CD8-positive, alpha-beta memory T cell (primary cell): ENCODE measurements at regions not wholly inside any gene's neighbourhood (a gene's known extent, or its start where the extent isn't known, plus 50 kb on each side); places are given as distances from the start of the nearest gene placed in this dataset.

Experiments
- CTCF ChIA-PET: fragments of 350-600 bp; sonication (Branson Sonifier 250); formaldehyde crosslinking; loops from one replicate; lab custom pipeline; 2021; ENCODE audit warnings: antibody characterized with exemption; lab: Charles Lee
- POLR2A ChIA-PET: fragments of 350-600 bp; sonication (Branson Sonifier 250); formaldehyde crosslinking; loops from one replicate; lab custom pipeline; 2021; ENCODE audit warnings: antibody characterized with exemption; lab: Charles Lee
- DNase-seq, 5 donors: peaks; one replicate each; pipeline versions ENCODE4 v3.0.0 to v3.0.0-alpha.2; 2020 to 2022; ENCODE audit warnings: mixed read lengths in 1 of 5
- H3K27ac ChIP-seq: one replicate; pipeline ENCODE4 v1.7.0; 2013; ENCODE audit warnings: low read depth, mild to moderate bottlenecking, low read length, moderate library complexity
- H3K27me3 ChIP-seq: 2 replicates; pipeline ENCODE4 v1.7.0; 2013; ENCODE audit warnings: low read length, mild to moderate bottlenecking; ENCODE audit not compliant: insufficient read depth, poor library complexity, severe bottlenecking
- H3K36me3 ChIP-seq: 2 replicates; pipeline ENCODE4 v1.7.0; 2013; ENCODE audit warnings: mild to moderate bottlenecking, low read length, moderate library complexity; ENCODE audit not compliant: insufficient read depth
- H3K4me1 ChIP-seq: 2 replicates; pipeline ENCODE4 v1.7.0; 2013; ENCODE audit warnings: mild to moderate bottlenecking, low read length, moderate library complexity; ENCODE audit not compliant: insufficient read depth
- H3K4me3 ChIP-seq: 2 replicates; pipeline ENCODE4 v1.7.0; 2013; ENCODE audit warnings: mild to moderate bottlenecking, low read length
- H3K9me3 ChIP-seq: 2 replicates; pipeline ENCODE4 v1.7.0; 2013; ENCODE audit warnings: mild to moderate bottlenecking, low read length
- H3K27ac Mint-ChIP-seq, 8 donors: one replicate each; pipeline ENCODE4 v1.8.0; 2020 to 2021; ENCODE audit warnings: mixed read lengths in 8 of 8, mild to moderate bottlenecking in 6 of 8, inconsistent platforms in 3 of 8, moderate library complexity in 3 of 8
- H3K27me3 Mint-ChIP-seq, 2 donors: one replicate each; pipeline ENCODE4 v1.8.0; 2020 to 2021; ENCODE audit warnings: mixed read lengths in 2 of 2, mild to moderate bottlenecking in 1 of 2, moderate library complexity in 1 of 2
- H3K36me3 Mint-ChIP-seq, 3 donors: one replicate each; pipeline ENCODE4 v1.8.0; 2020 to 2021; ENCODE audit warnings: mixed read lengths in 3 of 3, inconsistent platforms in 1 of 3, mild to moderate bottlenecking in 1 of 3
- H3K4me1 Mint-ChIP-seq, 3 donors: one replicate each; pipeline ENCODE4 v1.8.0; 2020 to 2021; ENCODE audit warnings: mixed read lengths in 3 of 3, inconsistent platforms in 1 of 3, mild to moderate bottlenecking in 1 of 3
- H3K4me3 Mint-ChIP-seq, 7 donors: one replicate each; pipeline ENCODE4 v1.8.0; 2020 to 2021; ENCODE audit warnings: mixed read lengths in 7 of 7, mild to moderate bottlenecking in 6 of 7, moderate library complexity in 4 of 7, inconsistent platforms in 2 of 7
- H3K9me3 Mint-ChIP-seq, 5 donors: one replicate each; pipeline ENCODE4 v1.8.0; 2020 to 2022; ENCODE audit warnings: mixed read lengths in 5 of 5, mild to moderate bottlenecking in 3 of 5, moderate library complexity in 2 of 5, inconsistent platforms in 1 of 5

DNA sequence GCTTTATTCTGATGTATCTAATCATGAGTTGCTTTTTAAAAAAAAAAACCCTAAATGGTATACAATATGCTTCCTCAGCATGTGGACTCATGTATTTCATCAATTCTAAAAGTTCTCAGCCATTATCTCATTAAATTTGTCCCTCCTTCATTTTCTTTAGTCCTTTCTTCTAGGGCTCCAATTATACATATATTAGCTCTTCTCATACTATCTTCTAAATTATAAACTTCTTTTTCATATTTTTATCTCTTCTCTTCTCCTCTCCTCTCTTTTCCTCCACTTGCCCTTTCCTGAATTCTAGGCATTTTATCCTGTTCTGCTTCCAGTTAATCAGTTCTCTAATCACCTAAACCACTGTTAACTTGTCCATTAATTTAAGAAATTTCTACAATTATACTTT is 55.0 kb upstream of the IL33 start:
- Mint-ChIP-seq H3K4me1 (no peaks in the 10 kb centered on the region), H3K4me3 (no peak overlapping the region), H3K36me3 (no peaks in the 10 kb centered on the region), H3K27me3 (peaks cover 6 to 15% of the 10 kb centered on the region in 2 donors), H3K27ac (no peak overlapping the region), H3K9me3 (peaks cover 17 to 28% (median 22%) of the 10 kb centered on the region in 5 donors)
- Histone ChIP-seq H3K27ac (no peak overlapping the region), H3K4me3 (no peak overlapping the region), H3K4me1 (no peaks in the 10 kb centered on the region), H3K9me3 (no peaks in the 10 kb centered on the region), H3K36me3 (no peaks in the 10 kb centered on the region), H3K27me3 (no peaks in the 10 kb centered on the region)
- DNase-seq = no peak
- CTCF ChIA-PET = no interaction called here
- POLR2A ChIA-PET = no interaction called here

DNA sequence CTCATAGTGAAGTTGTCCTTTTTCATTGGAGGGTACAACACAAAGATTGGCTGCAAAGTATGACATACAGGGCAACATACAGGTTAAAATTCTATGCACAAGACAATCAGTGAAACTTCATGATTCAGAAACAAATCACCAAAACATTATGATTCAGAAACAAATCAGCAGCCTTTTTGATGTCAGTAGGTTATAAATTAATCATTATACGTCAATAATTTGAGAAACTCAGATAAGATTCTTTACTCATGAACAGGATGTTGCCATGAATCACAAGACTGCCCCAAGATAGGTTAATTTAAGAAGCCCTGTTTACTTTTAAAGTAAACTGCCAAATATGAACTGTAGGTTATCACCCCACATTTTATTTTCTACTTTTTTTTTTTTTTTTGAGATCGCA is 62.2 kb upstream of the IL33 start:
- Histone ChIP-seq H3K4me3 (no peak overlapping the region), H3K9me3 (no peaks in the 10 kb centered on the region), H3K36me3 (no peaks in the 10 kb centered on the region), H3K27ac (no peak overlapping the region), H3K27me3 (no peaks in the 10 kb centered on the region), H3K4me1 (no peaks in the 10 kb centered on the region)
- H3K36me3 Mint-ChIP-seq = no peaks in the 10 kb centered on the region
- CTCF ChIA-PET = no interaction called here
- no peak for DNase-seq
- H3K9me3 Mint-ChIP-seq = peaks cover 0 to 2% (median 2%) of the 10 kb centered on the region in 5 donors
- no peak overlapping the region for H3K4me3 Mint-ChIP-seq
- no peak overlapping the region for H3K27ac Mint-ChIP-seq
- no peaks in the 10 kb centered on the region for H3K4me1 Mint-ChIP-seq
- peaks cover 6 to 38% of the 10 kb centered on the region in 2 donors for H3K27me3 Mint-ChIP-seq
- POLR2A ChIA-PET = no interaction called here

DNA sequence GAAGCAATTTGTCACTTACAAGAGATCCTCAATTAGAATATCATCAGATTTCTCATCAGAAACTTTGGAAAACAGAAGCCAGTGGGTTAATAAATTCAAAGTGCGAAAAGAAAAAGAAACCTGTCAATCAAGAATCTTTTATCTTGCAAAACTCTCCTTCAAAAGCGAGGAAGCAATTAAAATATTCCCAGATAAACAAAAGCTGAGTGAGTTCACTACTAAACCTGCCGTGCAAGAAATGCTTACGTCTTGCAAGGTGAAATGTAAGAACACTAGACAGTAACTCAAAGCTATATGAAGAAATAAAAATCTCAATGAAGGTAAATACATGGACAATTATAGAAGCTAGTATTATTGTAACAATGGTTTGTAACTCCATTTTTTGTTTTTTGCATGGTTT is 62.8 kb upstream of the IL33 start:
- no peak for DNase-seq
- Histone ChIP-seq H3K27ac (no peak overlapping the region), H3K27me3 (no peaks in the 10 kb centered on the region), H3K36me3 (no peaks in the 10 kb centered on the region), H3K9me3 (no peaks in the 10 kb centered on the region), H3K4me1 (no peaks in the 10 kb centered on the region), H3K4me3 (no peak overlapping the region)
- ChIA-PET POLR2A (no interaction called here), CTCF (no interaction called here)
- peaks cover 0 to 2% (median 0%) of the 10 kb centered on the region in 5 donors for H3K9me3 Mint-ChIP-seq
- no peak overlapping the region for H3K27ac Mint-ChIP-seq
- H3K4me1 Mint-ChIP-seq = no peaks in the 10 kb centered on the region
- H3K36me3 Mint-ChIP-seq = no peaks in the 10 kb centered on the region
- H3K27me3 Mint-ChIP-seq = peaks cover 6 to 38% of the 10 kb centered on the region in 2 donors
- H3K4me3 Mint-ChIP-seq = no peak overlapping the region

DNA sequence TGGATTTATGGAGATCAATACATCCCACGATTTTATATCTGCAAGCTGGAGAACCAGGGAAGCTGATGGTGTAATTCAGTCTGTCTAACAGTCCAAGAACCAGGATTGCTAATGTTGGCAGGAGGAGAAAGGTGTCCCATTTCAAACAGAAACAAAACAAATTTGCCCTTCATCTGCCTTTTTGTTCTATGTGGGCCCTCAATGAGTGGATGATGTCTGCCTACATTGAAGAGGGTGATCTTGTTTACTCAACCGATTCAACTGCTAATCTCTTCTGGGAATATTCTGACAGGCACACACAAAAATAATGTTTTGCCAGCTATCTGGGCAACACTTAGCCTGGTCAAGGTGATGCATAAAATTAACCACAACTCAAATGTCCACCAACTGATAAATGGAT is 65.1 kb upstream of the IL33 start:
- ChIA-PET CTCF (no interaction called here), POLR2A (no interaction called here)
- Mint-ChIP-seq H3K4me3 (no peak overlapping the region), H3K27ac (no peak overlapping the region), H3K27me3 (peaks cover 2 to 34% of the 10 kb centered on the region in 2 donors), H3K9me3 (no peaks in the 10 kb centered on the region), H3K36me3 (no peaks in the 10 kb centered on the region), H3K4me1 (no peaks in the 10 kb centered on the region)
- Histone ChIP-seq H3K9me3 (no peaks in the 10 kb centered on the region), H3K4me3 (no peak overlapping the region), H3K4me1 (no peaks in the 10 kb centered on the region), H3K27me3 (no peaks in the 10 kb centered on the region), H3K36me3 (no peaks in the 10 kb centered on the region), H3K27ac (no peak overlapping the region)
- no peak for DNase-seq

DNA sequence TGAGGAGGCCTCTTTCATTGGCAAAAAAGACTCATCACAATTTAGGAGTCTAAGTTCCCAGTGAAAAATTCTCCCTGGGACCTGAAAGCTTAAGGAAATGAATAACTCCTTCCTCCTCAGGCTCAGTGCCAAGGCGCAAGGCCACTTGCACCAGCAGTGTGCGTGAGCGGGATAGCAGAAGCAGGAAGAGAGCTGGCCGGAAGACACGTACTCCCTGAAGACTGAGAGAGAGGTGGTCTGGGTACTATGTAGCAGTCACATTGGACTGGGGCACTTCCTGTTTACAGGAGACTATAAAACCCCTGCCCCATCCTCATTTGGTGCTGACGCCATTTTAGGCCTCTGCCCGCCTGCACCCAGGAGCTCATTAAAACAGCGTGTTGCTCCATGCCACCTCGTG is 66.3 kb upstream of the IL33 start:
- Histone ChIP-seq H3K27me3 (no peaks in the 10 kb centered on the region), H3K4me1 (no peaks in the 10 kb centered on the region), H3K36me3 (no peaks in the 10 kb centered on the region), H3K27ac (no peak overlapping the region), H3K4me3 (no peak overlapping the region), H3K9me3 (no peaks in the 10 kb centered on the region)
- Mint-ChIP-seq H3K4me1 (no peaks in the 10 kb centered on the region), H3K4me3 (no peak overlapping the region), H3K27ac (no peak overlapping the region), H3K9me3 (no peaks in the 10 kb centered on the region), H3K36me3 (no peaks in the 10 kb centered on the region), H3K27me3 (peaks cover 0 to 34% of the 10 kb centered on the region in 2 donors)
- no peak for DNase-seq
- POLR2A ChIA-PET = no interaction called here
- CTCF ChIA-PET = no interaction called here

DNA sequence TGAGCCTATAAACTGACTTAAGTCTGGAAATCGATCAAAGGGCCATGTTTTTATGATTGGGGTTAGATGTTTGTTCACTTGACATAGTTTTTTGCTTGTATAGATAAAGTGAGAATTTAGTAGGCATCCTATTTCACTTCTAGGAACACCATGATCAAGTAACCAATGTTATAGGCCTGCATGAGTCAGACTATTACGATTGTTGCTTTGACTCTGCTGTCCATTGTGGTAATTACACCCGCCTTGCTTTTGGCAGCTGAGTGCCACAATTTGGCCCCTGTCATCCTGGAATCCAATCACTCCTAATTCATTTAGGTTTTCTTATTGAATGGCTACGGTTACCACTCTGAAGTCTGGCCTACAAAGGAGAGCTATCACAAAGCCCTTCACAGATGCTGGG is 67.8 kb upstream of the IL33 start:
- H3K9me3 Mint-ChIP-seq = peaks cover 0 to 2% (median 0%) of the 10 kb centered on the region in 5 donors

DNA sequence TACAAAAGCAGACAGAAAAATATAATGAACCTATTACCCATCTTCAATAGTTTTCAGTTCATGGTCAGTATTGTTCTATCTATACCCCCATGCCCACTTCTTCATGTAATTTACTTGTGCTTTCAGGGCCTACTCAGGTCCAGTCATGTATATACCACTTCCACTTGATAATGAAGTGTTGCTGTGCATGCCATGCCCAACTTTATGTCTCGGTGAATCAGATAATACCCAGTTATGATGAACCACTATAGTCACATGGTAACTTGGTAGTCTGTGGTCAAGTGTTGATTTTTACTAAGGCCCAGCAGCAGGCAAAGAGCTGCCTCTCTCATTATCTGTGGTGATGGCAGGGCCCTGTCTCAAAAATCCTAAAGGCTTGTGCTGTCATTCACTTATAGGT is 70.7 kb upstream of the IL33 start:
- Mint-ChIP-seq H3K27me3 (peaks cover 0 to 3% of the 10 kb centered on the region in 2 donors), H3K4me3 (no peak overlapping the region), H3K36me3 (no peaks in the 10 kb centered on the region), H3K4me1 (no peaks in the 10 kb centered on the region), H3K27ac (no peak overlapping the region), H3K9me3 (peaks cover 0 to 5% (median 0%) of the 10 kb centered on the region in 5 donors)
- Histone ChIP-seq H3K27ac (no peak overlapping the region), H3K4me1 (no peaks in the 10 kb centered on the region), H3K36me3 (no peaks in the 10 kb centered on the region), H3K27me3 (no peaks in the 10 kb centered on the region), H3K4me3 (no peak overlapping the region), H3K9me3 (no peaks in the 10 kb centered on the region)
- ChIA-PET POLR2A (no interaction called here), CTCF (no interaction called here)
- DNase-seq = no peak

More for the DNA sequence above, 67.8 kb upstream of the IL33 start:
- Histone ChIP-seq H3K27me3 (no peaks in the 10 kb centered on the region), H3K27ac (no peak overlapping the region), H3K4me3 (no peak overlapping the region), H3K36me3 (no peaks in the 10 kb centered on the region), H3K9me3 (no peaks in the 10 kb centered on the region), H3K4me1 (no peaks in the 10 kb centered on the region)
- no peaks in the 10 kb centered on the region for H3K4me1 Mint-ChIP-seq
- no peaks in the 10 kb centered on the region for H3K36me3 Mint-ChIP-seq
- no peak overlapping the region for H3K4me3 Mint-ChIP-seq
- ChIA-PET POLR2A (no interaction called here), CTCF (no interaction called here)
- no peak overlapping the region for H3K27ac Mint-ChIP-seq
- peaks cover 0 to 26% of the 10 kb centered on the region in 2 donors for H3K27me3 Mint-ChIP-seq
- no peak for DNase-seq

DNA sequence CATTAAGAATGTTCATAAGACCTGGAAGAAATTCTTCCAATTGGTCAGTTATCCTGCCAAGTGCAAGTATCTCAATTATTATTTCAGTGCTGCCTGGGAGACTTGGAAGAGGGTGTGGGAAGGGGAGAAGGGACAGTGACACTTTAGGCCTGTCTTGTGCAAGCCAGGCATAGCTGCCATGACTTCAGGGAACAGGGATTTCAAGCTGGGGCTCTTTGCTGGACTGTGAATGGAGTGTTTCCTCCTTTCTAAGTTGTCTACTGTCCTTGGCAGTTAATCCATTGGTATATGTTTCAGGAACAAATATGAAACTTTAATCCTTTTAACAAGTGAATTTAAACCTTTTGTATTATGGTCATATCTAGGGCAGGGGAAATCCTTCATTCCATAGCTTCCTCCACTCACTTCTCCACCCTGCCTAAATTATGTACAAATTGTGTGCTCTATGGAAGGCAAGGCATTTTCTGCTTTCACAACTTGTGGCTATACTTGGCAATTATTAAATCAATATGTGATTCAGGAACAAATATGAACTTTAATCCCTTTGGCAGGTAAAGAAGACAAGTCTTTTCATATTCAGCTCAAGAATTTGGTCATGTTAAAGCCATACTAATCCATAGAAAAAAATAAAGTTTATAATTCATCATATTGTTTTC is 72.7 kb upstream of the IL33 start:
- ChIA-PET CTCF (no interaction called here), POLR2A (no interaction called here)
- peaks cover 0 to 3% of the 10 kb centered on the region in 2 donors for H3K27me3 Mint-ChIP-seq
- H3K4me3 ChIP-seq = no peak overlapping the region
- no peaks in the 10 kb centered on the region for H3K27me3 ChIP-seq
- H3K4me3 Mint-ChIP-seq = no peak overlapping the region
- DNase-seq = no peak
- H3K27ac Mint-ChIP-seq = no peak overlapping the region
- no peak overlapping the region for H3K27ac ChIP-seq
- H3K9me3 ChIP-seq = no peaks in the 10 kb centered on the region
- no peaks in the 10 kb centered on the region for H3K4me1 ChIP-seq
- H3K36me3 Mint-ChIP-seq = no peaks in the 10 kb centered on the region
- no peaks in the 10 kb centered on the region for H3K36me3 ChIP-seq
- H3K9me3 Mint-ChIP-seq = peaks cover 0 to 5% (median 2%) of the 10 kb centered on the region in 5 donors
- no peaks in the 10 kb centered on the region for H3K4me1 Mint-ChIP-seq
